ENCODE measurements at regions not wholly inside any gene's neighbourhood (a gene's known extent, or its start where the extent isn't known, plus 50 kb on each side); places are given as distances from the start of the nearest gene placed in this dataset.

GRCh38 chr2:145159676-145160075, 639.8 kb upstream of the ZEB2 start:
- no peak overlapping the region for H3K4me3 ChIP-seq (ENCODE audit: low read depth in 2 of 2, low read length in 2 of 2)
- no peaks in the 10 kb centered on the region for H3K27me3 ChIP-seq (ENCODE audit: control insufficient read depth, insufficient read depth, low read length)
- H3K9me3 ChIP-seq (ENCODE audit: control insufficient read depth, insufficient read depth, low read depth, low read length), result no peaks in the 10 kb centered on the region
- no peak overlapping the region for H3K27ac ChIP-seq (ENCODE audit: low read length)
- H3K4me1 ChIP-seq (ENCODE audit: control insufficient read depth, insufficient read depth, low read length), result no peaks in the 10 kb centered on the region
- ATAC-seq, result no peak
- intact Hi-C loops (cut with micrococcal nuclease; ENCODE audit: unreplicated experiment), result no loop called here
- DNase-seq (ENCODE audit: low read depth, low spot score), result no peak
- CTCF ChIA-PET, result no interaction called here
- BruUV-seq (replicated peaks), result no TSS peak
- POLR2A ChIA-PET, result no interaction called here
- no peaks in the 10 kb centered on the region for H3K36me3 ChIP-seq (ENCODE audit: control insufficient read depth, insufficient read depth, low read length)
- TF ChIP-seq POLR2AphosphoS5 (IDR thresholded peaks at IDR 0.05; ENCODE audit: low read depth, low read length) (no peak), TCF7L2 (IDR thresholded peaks at IDR 0.05; ENCODE audit: low read depth, low read length) (no peak), SIN3A (IDR thresholded peaks at IDR 0.05; ENCODE audit: borderline replicate concordance, insufficient read depth, low read depth, low read length) (no peak), CTCF (IDR thresholded peaks at IDR 0.05) (no peak), REST (IDR thresholded peaks at IDR 0.05; ENCODE audit: insufficient read depth in 1 of 2, low read depth in 2 of 2, low read length in 1 of 2) (no peak)
- in situ Hi-C loops (cut with HindIII; ENCODE audit: low pct_unique_long_range_greater_than_20kb, low sequenced_read_pairs), result no loop called here

GRCh38 chr2:145157741-145158591, 638.0 kb upstream of the ZEB2 start:
- H3K36me3 ChIP-seq (ENCODE audit: control insufficient read depth, insufficient read depth, low read length), result no peaks in the 10 kb centered on the region
- intact Hi-C loops (cut with micrococcal nuclease; ENCODE audit: unreplicated experiment), result no loop called here

More at GRCh38 chr2:145157741-145158591, 638.0 kb upstream of the ZEB2 start:
- ATAC-seq, result no peak
- Histone ChIP-seq H3K9me3 (ENCODE audit: control insufficient read depth, insufficient read depth, low read depth, low read length) (no peaks in the 10 kb centered on the region), H3K27me3 (ENCODE audit: control insufficient read depth, insufficient read depth, low read length) (no peaks in the 10 kb centered on the region), H3K4me3 (ENCODE audit: low read depth in 2 of 2, low read length in 2 of 2) (no peak overlapping the region), H3K4me1 (ENCODE audit: control insufficient read depth, insufficient read depth, low read length) (no peaks in the 10 kb centered on the region), H3K27ac (ENCODE audit: low read length) (no peak overlapping the region)
- CTCF ChIA-PET, result no interaction called here
- no peak for TF ChIP-seq POLR2AphosphoS5 (IDR thresholded peaks at IDR 0.05; ENCODE audit: low read depth, low read length)
- TF ChIP-seq CTCF (IDR thresholded peaks at IDR 0.05), result no peak
- no peak for TF ChIP-seq SIN3A (IDR thresholded peaks at IDR 0.05; ENCODE audit: borderline replicate concordance, insufficient read depth, low read depth, low read length)
- no peak for TF ChIP-seq TCF7L2 (IDR thresholded peaks at IDR 0.05; ENCODE audit: low read depth, low read length)
- TF ChIP-seq REST (IDR thresholded peaks at IDR 0.05; ENCODE audit: insufficient read depth in 1 of 2, low read depth in 2 of 2, low read length in 1 of 2), result no peak
- no peak for DNase-seq (ENCODE audit: low read depth, low spot score)
- POLR2A ChIA-PET, result no interaction called here
- in situ Hi-C loops (cut with HindIII; ENCODE audit: low pct_unique_long_range_greater_than_20kb, low sequenced_read_pairs), result no loop called here
- BruUV-seq (replicated peaks), result no TSS peak
